DMS79 (cell line): ENCODE measurements at regions not wholly inside any gene's neighbourhood (a gene's known extent, or its start where the extent isn't known, plus 50 kb on each side); places are given as distances from the start of the nearest gene placed in this dataset.
"Not testable (repeated sequence)": the region's sequence is repeated elsewhere in the genome, so short reads cannot be mapped to it uniquely, and the experiment has no call there.

Experiments
- DNase-seq: peaks from one replicate; lab custom pipeline; 2025; lab: John Stamatoyannopoulos, UW

DNA sequence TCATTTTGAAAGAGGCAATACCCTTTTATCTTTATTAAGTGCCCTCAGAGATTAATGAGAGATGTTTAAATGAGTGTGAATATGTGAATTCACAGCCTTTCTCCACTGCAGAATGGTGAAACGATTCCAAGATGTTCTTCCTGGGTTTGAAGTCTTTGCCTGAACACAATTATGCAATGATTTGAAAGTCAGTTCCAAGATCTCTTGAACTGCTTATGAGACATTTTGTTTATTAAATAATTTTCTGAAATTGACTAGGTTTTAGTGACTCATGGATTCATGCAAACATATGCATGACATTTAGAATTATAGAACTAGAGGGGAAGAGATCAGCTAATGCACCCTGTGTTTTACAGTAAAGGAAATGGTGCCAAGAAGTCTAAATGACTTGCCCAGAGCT is 118.1 kb upstream of the SLC38A2 start:
- DNase-seq: no peak

DNA sequence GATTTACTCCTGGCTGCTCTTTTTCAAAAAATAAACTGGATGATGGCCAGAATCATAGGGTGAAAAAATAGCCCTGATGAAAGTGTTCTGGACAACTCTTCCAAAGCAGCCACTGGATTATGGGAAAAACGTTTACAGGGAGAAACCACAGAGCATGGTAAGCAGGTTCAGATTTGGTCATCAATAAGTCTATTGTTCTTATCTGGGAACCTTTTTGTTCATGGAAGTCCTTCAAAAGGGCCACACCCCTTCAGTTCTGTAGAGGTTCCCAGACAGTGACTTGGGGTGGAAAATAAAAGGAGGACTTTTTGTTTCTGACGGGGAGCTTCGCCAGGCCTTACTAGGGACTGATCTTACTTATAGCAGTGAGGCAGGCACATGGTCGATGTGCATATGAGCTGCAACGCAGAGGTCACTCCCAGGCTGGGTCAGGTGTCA is 117.4 kb upstream of the SLC38A2 start:
- DNase-seq: no peak

DNA sequence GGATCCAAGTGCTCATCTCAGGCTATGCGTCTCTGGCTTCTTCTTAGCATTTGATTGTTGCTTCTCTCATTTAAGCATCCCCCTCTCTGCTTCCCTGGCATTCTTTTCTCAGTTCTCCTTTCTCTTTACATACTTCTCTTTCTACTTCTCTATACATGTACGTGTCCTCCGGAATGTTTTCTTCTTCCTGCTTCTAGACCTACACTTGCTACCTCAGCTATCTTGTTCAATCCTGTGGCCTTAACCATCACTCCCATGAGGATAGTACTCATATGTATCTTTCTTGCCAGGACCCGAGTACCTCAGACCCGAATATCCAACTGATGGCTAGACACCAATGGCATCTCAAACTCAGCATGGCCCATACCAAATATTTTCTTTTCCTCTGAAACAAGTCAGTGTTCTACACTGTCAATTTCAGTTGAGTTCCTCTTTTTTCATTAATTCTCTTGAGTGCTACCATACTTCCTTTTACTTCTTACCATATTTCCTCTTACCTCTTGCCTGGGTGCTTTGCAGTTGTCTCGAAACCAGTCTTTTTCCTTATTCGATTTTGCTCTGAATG is 115.1 kb upstream of the SLC38A2 start:
- DNase-seq: no peak

DNA sequence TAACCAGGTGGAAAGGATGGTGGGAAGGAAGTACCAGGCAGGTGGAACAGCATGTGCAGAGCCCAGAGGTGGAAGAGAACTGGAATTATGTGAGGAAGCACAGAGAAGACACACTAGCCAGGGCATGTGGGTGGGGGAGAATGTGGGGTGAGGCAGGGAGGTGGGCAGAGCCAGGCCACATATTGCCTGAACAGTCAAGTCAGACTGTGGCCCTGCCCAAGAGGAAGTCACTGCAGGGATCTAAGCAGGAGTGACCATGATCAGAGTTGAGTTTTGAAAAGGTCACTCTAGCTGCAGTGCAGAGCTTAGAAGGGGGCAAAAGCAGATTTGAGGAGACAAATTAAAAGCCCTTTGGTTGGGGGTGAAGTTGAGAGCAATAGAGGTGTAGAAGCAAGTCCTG is 114.0 kb upstream of the SLC38A2 start:
- no peak for DNase-seq

DNA sequence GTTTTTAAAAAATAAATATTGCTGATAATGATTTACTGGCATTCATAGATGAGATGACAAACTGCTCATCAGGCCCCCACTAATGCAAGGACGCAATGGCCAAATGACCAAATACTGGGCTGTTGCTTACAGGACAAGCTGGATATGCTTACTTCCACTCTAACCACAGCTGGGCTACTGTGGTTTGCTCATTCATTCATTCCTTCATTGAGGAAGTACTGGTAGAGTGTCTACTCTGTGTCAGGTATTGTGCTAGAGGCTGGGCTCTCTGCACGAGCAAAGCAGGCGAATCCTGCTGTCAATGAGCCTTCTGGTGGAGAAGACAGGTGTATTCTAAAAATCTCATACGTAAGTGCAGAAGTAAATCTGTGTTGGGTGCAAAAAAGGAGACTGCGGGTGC is 113.3 kb upstream of the SLC38A2 start:
- no peak for DNase-seq

DNA sequence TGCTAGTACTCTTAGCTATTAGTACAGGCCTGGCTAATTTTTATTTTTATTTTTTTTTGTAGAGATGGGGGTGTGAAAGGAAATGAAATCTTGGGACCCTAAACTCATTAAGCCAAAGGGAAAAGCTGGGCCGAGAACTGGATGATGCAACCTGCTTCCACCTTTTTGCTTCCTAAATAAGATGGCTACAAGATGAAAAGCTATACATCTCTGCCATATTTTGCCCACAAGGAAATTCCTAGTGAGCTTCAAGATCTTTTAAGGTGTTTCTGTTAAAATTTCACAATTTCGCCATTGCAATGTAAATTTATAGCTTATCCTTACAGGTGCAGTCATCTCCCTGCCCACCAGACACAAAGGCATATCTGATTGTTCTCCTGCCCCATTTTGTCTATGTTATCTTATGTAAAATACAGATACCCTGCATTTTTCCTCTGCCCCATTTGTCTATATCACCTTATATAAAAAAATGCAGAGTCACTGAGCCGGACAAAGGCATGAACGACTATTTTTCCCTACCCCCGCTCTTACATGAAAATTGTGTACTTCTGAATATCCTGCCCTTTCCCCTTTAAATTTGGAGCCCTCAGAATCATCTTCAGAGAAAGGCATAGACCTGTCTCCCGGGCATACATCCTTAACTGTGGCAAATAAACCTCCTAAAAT is 112.0 kb upstream of the SLC38A2 start:
- no peak for DNase-seq

DNA sequence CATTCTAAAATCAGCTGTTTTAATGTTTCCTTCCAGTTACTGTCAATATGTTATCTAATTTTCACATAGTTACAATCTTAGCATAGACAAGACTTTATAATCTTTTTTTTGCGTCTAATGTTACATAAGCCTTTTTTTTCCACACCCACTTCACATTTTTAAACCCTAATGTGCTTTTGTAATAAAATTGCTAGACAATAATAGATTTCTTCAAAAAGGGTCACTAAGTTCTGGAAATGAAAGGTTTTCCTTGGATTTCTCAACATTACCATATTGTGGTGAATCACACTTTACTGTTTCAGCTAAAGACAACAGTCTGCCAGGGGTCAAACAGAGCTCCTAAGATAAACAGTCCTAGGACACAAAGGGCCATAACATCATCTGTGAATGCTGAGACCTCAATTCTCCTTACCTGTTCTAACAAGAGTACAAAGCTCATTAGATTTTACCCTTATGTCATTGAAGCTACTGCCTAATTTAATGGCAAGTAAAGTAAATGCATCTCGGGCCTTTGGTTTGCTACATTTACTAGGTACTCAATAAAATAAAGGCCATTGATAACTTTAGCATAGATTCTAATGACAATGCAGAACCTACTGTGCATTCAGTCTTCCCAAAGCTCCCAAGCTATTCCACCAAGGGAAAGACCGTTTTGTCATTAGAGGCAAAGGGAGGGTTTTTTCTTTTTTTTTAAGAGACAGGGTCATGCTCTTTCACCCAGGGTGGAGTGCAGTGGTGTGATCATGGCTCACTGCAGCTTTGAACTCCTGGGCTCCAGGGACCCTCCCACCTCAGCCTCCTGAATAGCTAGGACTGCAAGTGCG is 111.2 kb upstream of the SLC38A2 start:
- no peak for DNase-seq

DNA sequence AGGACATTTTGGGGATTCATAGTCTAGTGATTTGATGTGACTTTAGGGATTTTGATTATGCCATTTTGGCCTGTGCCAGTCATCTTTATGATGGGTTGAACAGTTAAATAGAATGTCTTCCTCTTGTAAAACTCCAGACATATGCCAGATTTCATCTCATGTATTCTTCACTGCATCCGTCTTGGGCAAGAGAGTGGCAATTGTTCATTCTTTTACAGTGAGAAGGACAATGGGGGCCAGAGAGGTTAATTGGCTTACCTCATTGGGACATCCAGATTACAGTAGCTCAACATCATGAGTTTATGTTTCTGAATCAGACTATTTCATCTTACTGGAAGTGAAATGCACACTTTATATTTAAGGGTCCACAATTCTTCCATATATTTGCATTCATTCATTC is 108.2 kb upstream of the SLC38A2 start:
- DNase-seq: no peak

DNA sequence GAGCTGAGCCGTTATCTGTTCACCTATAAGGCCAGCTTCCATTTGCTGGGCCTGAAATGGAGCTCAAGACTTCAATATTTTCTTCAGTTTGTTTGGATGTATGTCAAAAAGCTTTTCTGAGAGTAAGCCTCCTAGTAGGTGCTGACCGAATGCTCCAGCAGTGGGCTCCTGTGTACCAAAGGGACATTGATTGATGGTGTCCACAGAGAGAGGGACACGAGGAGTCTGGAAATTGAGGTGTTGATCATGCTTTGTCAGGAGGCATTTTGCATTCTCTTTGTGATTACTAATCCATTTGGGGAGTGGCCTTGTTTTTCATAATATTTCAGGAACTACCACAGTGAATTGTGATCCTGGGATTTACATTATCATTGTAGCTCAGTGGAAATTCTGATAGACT is 107.7 kb upstream of the SLC38A2 start:
- no peak for DNase-seq

DNA sequence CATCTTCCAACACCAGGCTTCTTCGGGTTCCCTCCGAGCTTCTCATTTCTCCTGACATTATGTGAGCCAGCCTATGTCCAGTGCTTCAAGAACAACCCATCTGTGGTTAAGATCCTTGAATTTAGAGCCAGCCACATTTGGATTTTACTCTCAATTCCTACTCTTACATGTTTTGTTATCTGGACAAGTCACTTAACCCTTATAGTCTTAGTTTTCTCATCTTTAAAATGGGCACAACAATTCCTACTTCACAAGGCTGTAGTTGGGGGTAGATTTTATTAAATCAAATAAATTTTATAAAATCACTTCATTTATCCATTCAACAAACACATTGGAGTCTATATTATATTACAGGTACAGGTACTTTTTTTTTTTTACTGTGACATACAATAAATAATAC is 105.5 kb upstream of the SLC38A2 start:
- DNase-seq: no peak

DNA sequence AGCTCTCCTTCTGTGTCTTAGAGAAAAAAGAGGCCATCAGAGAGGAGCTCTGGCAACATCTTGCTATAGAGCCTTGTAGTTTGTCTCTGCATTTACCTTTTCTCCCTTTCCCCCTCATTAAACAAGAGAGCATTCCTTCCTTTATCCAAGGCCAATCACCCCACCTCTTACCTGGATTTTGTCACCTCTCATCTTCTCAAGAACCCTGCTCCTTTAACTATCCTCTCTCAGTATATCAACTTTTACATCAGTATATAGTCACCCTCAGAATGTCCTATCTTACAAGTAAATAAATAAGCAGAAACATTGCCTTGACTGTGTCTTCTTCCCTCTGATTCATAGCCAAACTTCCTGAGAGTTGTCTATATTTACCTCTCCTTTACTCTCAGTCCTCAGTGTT is 105.0 kb upstream of the SLC38A2 start:
- DNase-seq: no peak

DNA sequence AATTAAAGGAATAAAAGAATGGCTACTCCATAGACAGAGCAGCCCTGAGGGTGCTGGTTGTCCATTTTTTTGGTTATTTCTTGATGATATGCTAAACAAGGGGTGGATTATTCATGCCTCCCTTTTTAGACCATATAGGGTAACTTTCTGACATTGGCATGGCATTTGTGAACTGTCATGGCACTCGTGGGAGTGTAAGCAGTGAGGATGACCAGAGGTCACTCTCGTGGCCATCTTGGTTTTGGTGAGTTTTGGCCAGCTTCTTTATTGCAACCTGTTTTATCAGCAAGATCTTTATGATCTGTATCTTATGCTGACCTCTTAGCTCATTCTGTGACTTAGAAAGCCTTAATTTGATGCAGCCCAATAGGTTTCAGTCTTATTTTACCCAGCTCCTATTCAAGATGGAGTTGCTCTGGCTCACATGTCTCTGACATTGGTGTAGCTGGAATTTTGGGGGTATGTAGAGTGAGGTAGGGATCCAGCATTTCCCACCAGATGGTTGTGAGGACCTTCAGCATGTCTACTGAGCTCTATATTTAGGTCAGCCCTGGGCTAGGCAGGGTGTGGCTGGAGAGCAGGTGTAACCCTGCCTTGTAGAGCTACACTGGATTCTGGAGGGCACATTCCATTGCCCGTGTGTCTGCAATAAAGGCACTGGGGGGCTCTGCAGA is 103.5 kb upstream of the SLC38A2 start:
- no peak for DNase-seq

DNA sequence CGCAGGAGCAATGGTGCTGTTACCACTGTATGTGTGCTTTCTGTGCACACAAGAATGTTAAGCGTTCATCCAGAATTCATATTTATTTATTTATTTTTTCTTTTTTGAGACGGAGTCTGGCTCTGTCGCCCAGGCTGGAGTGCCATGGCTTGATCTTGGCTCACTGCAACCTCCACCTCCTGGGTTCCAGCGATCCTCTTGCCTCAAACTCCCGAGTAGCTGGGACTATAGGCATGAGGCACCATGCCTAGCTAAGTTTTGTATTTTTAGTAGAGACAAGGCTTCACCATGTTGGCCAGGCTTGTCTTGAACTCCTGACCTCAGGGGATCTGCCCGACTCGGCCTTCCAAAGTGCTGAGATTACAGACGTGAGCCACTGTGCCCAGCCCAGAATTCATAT is 101.8 kb upstream of the SLC38A2 start:
- DNase-seq: not testable (repeated sequence)

DNA sequence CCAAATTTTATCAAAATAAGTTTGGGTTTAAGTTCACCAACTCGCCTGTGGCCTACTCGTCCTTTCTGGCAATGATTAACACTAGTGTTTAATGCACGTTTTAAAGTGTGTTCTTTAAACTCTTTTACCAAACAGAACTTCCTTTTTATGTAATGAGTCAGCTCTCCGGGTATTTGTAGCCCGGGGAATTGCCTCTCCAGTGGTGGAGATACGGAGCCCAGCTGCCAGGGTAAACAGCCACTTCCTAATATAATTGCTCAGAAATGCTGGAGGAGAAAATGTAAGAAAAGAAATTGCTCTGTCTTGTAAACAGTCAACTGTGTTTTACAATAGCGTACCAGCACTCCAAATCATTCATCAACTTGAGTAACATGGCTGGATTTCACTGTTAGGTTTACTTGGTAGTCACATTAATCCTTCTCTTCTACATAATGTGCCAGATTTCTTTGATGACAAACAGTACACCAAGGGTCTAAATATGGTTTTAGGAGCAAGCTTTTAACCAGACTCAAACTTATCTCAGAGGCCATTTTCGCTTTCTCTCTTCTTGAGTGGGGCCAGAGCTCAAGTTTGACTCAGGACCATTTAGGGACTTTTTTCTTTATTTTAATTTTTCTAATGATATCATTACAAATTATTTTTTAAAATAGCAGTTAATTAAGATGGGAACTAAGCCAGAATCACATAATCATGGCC is 101.2 kb upstream of the SLC38A2 start:
- peak; percentile 64 for DNase-seq

DNA sequence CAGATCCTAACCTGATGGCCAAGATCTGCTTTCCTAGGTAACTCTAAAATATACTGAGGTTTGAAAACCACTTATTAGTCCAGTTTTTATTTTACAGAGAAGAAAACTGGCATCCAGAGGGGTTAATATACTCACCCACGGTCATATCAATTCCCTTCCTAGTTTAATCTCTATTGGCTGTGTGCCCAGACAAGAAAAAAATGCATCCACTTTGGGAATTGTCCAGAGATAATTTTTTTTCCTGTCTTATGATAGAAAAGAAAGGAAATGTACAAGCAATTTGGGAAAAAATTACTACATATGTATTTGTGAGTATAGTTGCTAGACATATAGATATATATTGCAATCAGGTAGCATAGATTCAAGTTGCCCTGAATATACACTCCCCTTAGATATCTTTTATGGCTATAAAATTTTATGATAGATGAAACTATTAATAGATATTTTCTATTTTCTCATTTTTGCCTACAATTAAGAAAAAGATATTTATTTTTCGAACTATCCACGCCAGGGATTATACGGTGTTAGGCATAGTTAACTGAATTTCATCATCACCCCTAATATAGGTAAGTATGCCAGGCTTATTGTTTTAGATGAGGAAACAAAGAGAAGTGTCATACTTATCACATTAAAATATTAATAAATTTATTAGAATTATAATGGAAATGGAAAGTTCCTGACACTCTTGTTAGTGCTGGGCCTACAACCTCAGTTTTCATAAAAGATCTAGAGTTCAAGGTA is 100.5 kb upstream of the SLC38A2 start:
- DNase-seq: peak; percentile 43

DNA sequence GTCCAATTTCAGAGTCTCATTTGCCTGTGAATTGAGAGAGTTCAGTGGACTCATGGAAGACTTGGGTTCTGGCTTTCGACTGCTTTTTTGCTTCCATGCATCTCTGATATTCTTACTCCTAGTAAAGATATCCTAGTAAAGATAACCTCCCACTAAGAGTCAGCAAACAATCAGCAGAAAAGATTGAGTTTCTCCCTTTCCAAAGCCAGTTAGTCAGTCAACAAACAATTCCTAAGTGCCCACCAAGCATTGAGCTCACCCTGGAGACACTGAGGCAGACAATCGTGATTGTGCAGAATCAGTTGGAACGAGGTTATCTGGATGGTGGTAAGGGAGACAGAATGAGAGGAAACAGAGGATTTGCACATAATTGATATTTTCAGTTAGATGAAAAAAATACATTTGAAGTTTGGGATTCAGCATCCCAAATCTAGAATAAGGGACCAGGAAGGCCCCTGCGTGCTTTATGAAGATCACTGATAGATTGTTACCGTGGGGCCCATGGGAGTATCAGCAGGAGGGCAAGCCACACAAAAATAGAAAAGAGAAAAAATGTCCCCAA is 99.7 kb upstream of the SLC38A2 start:
- DNase-seq: no peak

DNA sequence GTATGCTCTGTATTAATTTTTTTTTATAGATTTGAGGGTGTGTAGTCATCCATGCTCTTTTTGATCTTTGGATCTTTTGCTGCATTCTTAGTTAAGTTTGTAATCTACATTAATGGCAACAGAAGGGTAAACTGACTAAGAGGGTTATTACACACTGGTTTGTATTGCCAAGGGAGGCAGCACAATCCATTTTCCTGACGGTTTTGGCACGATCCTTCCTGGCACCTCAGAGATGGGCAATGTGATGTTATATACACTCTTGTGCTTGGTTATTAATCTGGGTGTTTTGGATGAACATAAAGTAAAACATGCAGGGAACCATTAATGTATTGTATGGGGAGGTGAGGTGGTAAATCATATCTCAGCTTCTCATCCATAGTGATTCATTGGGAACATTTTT is 98.8 kb upstream of the SLC38A2 start:
- DNase-seq: no peak

DNA sequence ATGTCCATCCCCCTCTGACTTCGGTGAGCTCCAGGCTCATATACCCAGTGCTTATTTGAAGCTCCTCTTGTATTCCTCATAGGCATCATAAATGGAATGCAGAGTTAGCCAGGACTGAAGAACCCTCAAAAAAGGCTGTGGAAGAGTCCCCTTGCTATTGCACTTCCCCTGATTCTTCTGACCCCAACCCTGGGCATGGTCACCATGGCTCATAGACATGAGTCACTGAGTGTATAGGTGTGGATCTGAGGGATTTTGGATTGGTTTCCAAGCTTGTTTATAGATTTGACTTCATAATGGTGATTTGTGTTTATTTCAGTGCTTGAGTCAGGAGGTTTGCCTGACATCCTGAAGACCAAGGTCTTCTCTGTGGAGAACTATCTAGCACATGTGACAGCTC is 98.4 kb upstream of the SLC38A2 start:
- DNase-seq: no peak

DNA sequence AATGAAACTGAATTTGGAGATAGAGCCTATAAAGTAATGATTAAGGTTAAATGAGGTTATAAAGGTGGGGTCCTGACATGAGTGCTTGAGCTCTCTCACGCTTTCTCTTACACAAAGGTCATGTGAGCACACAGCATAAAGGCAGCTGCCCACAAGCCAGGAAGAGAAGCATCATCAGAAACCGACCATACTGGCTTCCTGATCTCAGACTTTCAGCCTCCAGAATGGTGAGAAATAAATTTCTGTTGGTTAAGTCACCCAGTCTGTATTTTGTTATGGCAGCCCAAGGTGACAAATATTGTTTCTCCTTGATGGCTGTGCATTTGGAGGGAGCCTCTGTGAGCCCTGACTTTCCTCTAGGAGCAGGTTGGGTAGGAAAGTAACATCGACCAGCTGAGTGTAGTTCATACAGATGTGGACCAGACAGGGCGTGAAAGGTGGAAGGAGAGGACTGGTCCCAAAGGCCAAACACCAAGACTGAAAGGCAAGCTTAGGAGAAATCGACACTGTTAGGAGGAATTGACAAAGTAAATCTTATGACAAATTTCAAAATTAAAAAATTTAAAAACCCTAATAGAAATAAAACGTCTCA is 97.6 kb upstream of the SLC38A2 start:
- DNase-seq: no peak

DNA sequence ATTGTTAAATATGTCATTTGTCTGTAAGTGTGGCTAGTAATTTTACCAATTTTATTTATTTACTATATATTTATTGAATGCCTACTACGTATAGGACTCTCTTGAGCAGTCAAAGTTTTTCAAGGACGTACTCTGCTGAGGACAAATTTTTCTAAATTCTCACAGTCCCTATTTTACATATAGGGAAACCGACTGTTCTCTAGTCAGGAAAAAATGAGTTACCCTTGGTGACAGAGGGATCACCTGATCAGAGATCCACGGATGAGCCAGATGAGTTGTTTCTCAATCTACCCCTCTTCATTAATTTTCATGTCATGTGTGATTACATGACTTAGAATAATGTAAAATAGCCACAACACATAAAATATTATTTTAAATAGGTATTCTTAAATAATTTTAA is 96.2 kb upstream of the SLC38A2 start:
- DNase-seq: no peak

DNA sequence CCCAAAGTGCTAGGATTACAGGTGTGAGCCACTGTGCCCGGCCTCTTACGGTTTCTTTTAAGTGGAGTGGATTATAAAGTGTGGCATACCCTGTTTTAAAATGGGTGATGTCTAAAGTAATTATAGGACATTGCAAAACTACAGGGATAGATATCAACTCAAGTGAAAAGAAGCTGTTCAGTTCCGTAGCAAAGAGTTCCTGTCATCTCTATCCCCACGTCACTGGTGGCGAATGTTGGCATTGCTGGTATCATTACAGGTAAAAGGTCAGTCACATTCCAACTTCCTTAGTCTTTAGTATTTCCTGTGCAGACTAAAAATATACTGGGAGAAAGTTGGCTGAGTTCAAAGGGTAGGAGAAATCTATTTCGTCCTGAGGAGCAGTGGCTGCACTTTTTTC is 95.6 kb upstream of the SLC38A2 start:
- DNase-seq: no peak
